ENCODE measurements at regions not wholly inside any gene's neighbourhood (a gene's known extent, or its start where the extent isn't known, plus 50 kb on each side); places are given as distances from the start of the nearest gene placed in this dataset.

- no peaks in the 10 kb centered on the region for H3K36me3 ChIP-seq (ENCODE audit: control insufficient read depth in 4 of 4, insufficient read depth in 3 of 4, low read depth in 1 of 4, low read length in 3 of 4)
- peaks cover 0 to 14% (median 8%) of the 10 kb centered on the region in 4 donors for H3K4me1 ChIP-seq (ENCODE audit: control insufficient read depth in 4 of 4, insufficient read depth in 4 of 4, low read length in 3 of 4)
- TF ChIP-seq GABPA (IDR thresholded peaks at IDR 0.05 in 1 of 2, conservative IDR thresholded peaks at IDR 0.05 in 1 of 2) (no peak), HNF4G (IDR thresholded peaks at IDR 0.05) (no peak), ATF3 (IDR thresholded peaks at IDR 0.05) (no peak), ZBTB33 (IDR thresholded peaks at IDR 0.05) (no peak), HNF4A (conservative IDR thresholded peaks at IDR 0.05) (no peak), SP1 (IDR thresholded peaks at IDR 0.05) (no peak), EGR1 (IDR thresholded peaks at IDR 0.05; ENCODE audit: low read depth in 2 of 2) (no peak), REST (IDR thresholded peaks at IDR 0.05) (no peak), TAF1 (conservative IDR thresholded peaks at IDR 0.05) (no peak), FOXA1 (IDR thresholded peaks at IDR 0.05) (no peak), YY1 (IDR thresholded peaks at IDR 0.05) (no peak), FOXA2 (IDR thresholded peaks at IDR 0.05) (no peak), CTCF (IDR thresholded peaks at IDR 0.05; ENCODE audit: low read depth, low read length, missing input control) (no peak)
- H3K27me3 ChIP-seq (ENCODE audit: control insufficient read depth in 4 of 4, insufficient read depth in 4 of 4, low read length in 3 of 4) = no peaks in the 10 kb centered on the region
- no peak overlapping the region for H3K27ac ChIP-seq (ENCODE audit: low read depth in 1 of 2, low read length in 2 of 2)
- H3K4me3 ChIP-seq (ENCODE audit: low read depth in 1 of 3, low read length in 3 of 3) = no peak overlapping the region
- H3K9ac ChIP-seq (ENCODE audit: low read depth in 1 of 2, low read length in 2 of 2) = no peak overlapping the region
- no peaks in the 10 kb centered on the region for H3K9me3 ChIP-seq (ENCODE audit: control insufficient read depth in 4 of 4, low read length in 3 of 4)
- 88% methylated on average over 4 of the region's 4 CpGs for WGBS
- DNase-seq (ENCODE audit: low spot score) = no peak
These were observed 132.2 kb downstream of the NUFIP1 start for GRCh38 chr13:44857061-44857460.

GRCh38 chr13:44855860-44856259 lies 133.4 kb downstream of the NUFIP1 start:
- no peaks in the 10 kb centered on the region for H3K36me3 ChIP-seq (ENCODE audit: control insufficient read depth in 4 of 4, insufficient read depth in 3 of 4, low read depth in 1 of 4, low read length in 3 of 4)
- H3K9me3 ChIP-seq (ENCODE audit: control insufficient read depth in 4 of 4, low read length in 3 of 4) = no peaks in the 10 kb centered on the region
- TF ChIP-seq RAD21 (IDR thresholded peaks at IDR 0.05) = no peak
- no peak for TF ChIP-seq JUND (IDR thresholded peaks at IDR 0.05)
- TF ChIP-seq FOXA2 (IDR thresholded peaks at IDR 0.05) = no peak
- no peak for TF ChIP-seq ZBTB33 (IDR thresholded peaks at IDR 0.05)
- TF ChIP-seq NR2F2 (IDR thresholded peaks at IDR 0.05) = no peak
- TF ChIP-seq HNF4A (conservative IDR thresholded peaks at IDR 0.05) = no peak
- no peak for TF ChIP-seq SP1 (IDR thresholded peaks at IDR 0.05)
- TF ChIP-seq HNF4G (IDR thresholded peaks at IDR 0.05) = no peak
- TF ChIP-seq ATF3 (IDR thresholded peaks at IDR 0.05) = no peak
- no peak for TF ChIP-seq REST (IDR thresholded peaks at IDR 0.05)
- no peak for TF ChIP-seq RXRA (IDR thresholded peaks at IDR 0.05)
- no peak for DNase-seq (ENCODE audit: low spot score)
- no peaks in the 10 kb centered on the region for H3K27me3 ChIP-seq (ENCODE audit: control insufficient read depth in 4 of 4, insufficient read depth in 4 of 4, low read length in 3 of 4)
- H3K9ac ChIP-seq (ENCODE audit: low read depth in 1 of 2, low read length in 2 of 2) = no peak overlapping the region
- no peak overlapping the region for H3K4me3 ChIP-seq (ENCODE audit: low read depth in 1 of 3, low read length in 3 of 3)
- 76% methylated on average over 4 of the region's 4 CpGs for WGBS
- no peak overlapping the region for H3K27ac ChIP-seq (ENCODE audit: low read depth in 1 of 2, low read length in 2 of 2)
- H3K4me1 ChIP-seq (ENCODE audit: control insufficient read depth in 4 of 4, insufficient read depth in 4 of 4, low read length in 3 of 4) = peaks cover 0 to 14% (median 8%) of the 10 kb centered on the region in 4 donors

Measured in liver (tissue), 8 donors.